ENCODE measurements at regions not wholly inside any gene's neighbourhood (a gene's known extent, or its start where the extent isn't known, plus 50 kb on each side); places are given as distances from the start of the nearest gene placed in this dataset.
A peak's percentile ranks its signal among the peaks of the same experiment; 100 is the strongest.

DNA sequence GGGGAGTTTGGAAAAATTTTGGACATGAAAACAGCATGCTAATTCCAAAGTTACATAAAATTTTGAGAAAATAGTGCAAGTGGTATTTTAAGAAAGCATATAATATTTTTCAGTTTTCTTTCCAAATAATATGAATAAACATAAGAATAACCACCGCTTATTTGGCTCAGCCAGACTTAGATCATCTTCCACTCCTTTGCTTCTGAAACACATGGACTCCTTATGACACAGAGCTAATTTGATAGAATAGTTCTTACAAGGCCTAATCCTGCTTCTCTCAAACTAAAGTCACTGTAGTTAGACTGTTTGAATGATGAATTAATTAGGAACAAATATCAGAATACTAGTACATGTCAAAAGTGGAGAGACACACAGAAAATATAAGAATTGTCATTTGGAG lies 165.5 kb downstream of the POSTN start:
- no peak for DNase-seq (ENCODE audit: extremely low read depth, low read depth)
- no peak for TF ChIP-seq CTCF (IDR thresholded peaks at IDR 0.05; ENCODE audit: low read depth, low read length)

- no peak for TF ChIP-seq CTCF (IDR thresholded peaks at IDR 0.05; ENCODE audit: low read depth, low read length)
- DNase-seq (ENCODE audit: extremely low read depth, low read depth), result peak; percentile 63
Observed at GRCh38 chr13:37429976-37430375, 168.6 kb downstream of the POSTN start.

GRCh38 chr13:37427843-37428494 lies 170.6 kb downstream of the POSTN start:
- DNase-seq (ENCODE audit: extremely low read depth, low read depth), result no peak
- TF ChIP-seq CTCF (IDR thresholded peaks at IDR 0.05; ENCODE audit: low read depth, low read length), result no peak

GRCh38 chr13:37418490-37418889 lies 180.1 kb downstream of the POSTN start:
- DNase-seq (ENCODE audit: extremely low read depth, low read depth), result no peak

GRCh38 chr13:37417060-37417441 lies 181.5 kb downstream of the POSTN start:
- no peak for TF ChIP-seq CTCF (IDR thresholded peaks at IDR 0.05; ENCODE audit: low read depth, low read length)
- no peak for DNase-seq (ENCODE audit: extremely low read depth, low read depth)

More at GRCh38 chr13:37418490-37418889, 180.1 kb downstream of the POSTN start:
- TF ChIP-seq CTCF (IDR thresholded peaks at IDR 0.05; ENCODE audit: low read depth, low read length), result no peak

GRCh38 chr13:37416291-37417059 lies 182.1 kb downstream of the POSTN start:
- DNase-seq (ENCODE audit: extremely low read depth, low read depth), result no peak
- TF ChIP-seq CTCF (IDR thresholded peaks at IDR 0.05; ENCODE audit: low read depth, low read length), result no peak

DNA sequence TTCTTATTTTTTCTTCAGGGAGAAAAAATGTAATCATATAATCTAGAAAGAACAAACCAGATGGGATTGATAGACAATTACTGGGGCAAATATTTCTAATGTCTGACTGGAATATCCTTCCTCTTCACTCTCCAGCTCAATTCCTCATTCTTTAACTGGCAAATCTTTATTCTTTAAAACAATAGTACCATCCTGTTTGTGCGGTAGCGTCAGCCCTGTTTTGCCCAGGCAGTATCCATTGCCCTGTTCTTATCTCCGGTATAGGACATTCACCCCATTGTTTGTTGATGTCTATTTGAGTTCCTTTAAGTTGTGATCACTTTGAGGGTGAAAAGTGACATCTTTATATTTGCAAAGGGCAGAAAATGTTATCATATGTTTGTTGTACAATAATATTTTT lies 185.4 kb downstream of the POSTN start:
- no peak for TF ChIP-seq CTCF (IDR thresholded peaks at IDR 0.05; ENCODE audit: low read depth, low read length)
- DNase-seq (ENCODE audit: extremely low read depth, low read depth), result no peak
